HK-2 (cell line): ENCODE measurements at regions not wholly inside any gene's neighbourhood (a gene's known extent, or its start where the extent isn't known, plus 50 kb on each side); places are given as distances from the start of the nearest gene placed in this dataset.

ENCODE experiments used
- DNase-seq: peaks from one replicate; pipeline ENCODE4 v3.0.0-alpha.2; 2018; ENCODE audit not compliant: unreplicated experiment

DNA sequence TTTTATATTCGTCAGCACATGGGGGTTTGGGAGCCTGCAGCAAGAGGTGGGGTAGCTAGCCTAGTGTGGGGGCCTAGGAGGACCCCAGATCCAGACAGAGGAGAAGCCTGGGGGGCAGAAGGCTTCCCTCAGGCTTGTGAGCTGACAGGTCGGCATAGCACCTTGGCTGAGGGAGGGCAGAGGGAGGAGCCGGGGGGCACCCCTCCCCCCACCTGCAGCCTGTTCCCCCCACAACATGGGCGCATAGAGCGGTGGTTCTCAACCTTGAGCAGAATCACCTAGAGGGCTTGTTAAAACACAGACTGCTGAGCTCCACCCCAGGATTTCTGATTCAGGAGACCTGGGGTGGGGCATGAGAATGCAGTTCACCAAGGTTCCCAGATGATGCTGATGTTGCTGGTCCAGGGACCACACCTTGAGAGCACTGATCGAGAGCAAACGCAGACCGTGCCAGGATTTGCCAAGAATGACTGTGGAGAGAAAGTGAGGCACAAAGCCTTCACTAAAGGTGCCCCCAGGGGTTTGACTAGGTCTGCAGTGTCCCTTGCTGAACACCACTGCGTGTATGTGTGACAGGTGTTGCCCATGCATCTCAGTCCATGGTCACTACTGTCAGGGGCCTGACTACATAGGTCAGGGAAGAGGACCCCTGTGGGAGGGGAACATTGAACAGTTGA lies 163.3 kb downstream of the MACROH2A1 start:
- no peak for DNase-seq

DNA sequence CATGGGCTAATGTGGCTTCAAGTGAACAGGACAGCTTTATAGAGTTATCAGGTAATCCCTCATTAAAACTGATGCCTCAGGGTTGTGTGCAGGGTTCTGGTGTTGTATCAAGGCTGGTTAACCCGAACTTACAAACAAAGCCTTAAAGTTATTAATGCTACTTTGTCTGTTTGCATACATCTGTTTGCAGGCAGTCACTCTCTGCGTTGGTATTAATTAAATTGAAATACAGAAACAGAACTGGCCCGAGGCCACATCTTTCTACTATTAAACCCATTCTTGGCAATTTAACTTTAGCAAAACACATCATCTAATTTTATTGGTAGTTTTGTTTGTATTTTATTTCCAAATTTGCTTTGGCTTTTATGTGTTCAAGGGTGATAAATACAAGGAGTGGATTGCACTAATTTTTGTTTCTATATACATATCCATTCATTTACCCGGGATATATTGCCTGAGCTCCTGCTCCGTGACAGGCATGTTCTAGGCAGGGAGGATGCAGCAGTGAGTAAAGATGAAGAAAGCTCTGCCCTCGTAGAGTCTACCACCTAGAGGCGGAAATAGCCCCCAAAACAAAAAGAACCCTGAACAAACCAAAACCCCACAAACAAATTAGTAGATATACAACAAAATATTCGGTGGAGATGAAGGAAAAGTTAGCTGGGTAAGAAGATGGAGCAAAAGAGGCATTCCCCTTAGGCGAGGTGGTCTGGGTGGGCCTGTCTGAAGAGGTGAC lies 164.2 kb downstream of the MACROH2A1 start:
- DNase-seq, result no peak

DNA sequence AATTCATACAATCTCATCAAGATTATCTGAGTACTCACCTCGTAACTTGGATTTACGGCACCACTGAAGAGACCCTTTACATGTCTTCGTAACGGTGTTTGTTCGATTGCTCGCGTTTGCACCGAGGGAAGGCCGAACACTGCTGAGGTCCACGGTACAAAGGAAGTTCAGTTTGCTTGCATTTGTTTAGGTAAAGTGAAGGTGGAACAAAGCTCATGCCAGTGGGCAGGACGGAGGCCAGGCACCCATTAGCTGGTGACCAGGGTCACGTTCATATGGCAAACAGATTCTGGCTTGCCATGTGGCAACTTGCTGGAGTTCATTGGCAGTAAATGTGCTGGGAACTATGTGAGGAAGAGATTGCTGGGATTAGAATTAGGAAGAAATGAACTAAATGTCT lies 164.8 kb downstream of the MACROH2A1 start:
- DNase-seq, result no peak

DNA sequence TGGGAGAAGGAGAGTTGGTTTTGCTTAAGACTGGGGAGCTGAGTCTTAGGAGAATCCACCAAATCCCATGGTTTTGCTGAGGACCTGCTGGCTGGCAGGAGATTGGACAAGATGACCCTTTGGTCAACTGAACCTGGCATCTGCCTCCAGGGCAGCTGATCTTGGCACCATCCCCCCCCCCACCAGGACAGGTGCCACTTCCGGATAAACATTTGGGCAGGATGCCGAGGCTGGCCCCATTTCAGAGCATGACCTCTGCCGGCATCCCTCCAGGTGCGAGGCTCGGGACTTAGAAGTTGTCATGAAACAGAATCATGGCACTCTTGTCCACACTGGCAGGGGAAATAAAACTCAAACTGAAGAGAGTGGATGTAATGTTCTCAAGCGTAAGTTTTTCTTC lies 165.6 kb downstream of the MACROH2A1 start:
- DNase-seq, result no peak

DNA sequence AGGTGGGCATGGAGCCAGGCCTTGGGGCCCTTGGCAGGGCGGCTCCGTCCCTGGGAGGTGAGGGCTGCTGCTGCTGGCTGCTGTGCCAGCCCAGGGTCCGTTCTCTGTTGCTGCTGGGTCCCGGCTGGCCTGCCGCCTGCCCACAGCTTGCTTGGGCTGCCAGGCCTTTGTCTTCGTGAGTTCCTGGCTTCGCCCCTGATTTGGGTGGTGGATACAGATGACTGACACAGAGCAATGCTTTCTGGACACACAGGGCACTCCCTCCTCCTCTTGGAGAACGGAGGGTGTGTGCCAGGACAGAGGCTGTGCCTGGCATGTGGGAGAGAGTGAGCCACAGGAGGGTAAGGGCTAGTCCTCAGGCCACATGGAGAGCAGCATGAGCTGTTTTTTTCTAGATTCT lies 166.1 kb downstream of the MACROH2A1 start:
- no peak for DNase-seq

DNA sequence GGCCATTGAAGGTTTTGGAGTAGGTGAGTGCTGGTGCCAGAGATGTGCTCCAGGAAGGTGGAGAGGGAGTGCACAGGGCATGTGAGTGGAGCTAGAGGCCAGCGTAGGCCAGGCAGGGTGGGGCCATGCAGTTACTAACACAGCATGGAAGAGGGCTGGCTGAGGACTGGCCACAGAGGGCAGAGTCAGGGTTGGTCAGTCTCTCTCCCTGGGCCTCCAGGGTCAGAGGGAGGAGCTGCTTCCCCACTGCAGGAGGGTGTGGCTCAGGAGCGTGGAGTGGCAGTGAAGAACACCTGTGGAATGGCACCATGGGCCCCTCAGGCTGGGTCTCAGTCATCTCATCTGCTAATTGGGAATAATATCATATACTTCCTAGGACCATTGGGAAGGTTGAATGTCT lies 167.7 kb downstream of the MACROH2A1 start:
- no peak for DNase-seq

DNA sequence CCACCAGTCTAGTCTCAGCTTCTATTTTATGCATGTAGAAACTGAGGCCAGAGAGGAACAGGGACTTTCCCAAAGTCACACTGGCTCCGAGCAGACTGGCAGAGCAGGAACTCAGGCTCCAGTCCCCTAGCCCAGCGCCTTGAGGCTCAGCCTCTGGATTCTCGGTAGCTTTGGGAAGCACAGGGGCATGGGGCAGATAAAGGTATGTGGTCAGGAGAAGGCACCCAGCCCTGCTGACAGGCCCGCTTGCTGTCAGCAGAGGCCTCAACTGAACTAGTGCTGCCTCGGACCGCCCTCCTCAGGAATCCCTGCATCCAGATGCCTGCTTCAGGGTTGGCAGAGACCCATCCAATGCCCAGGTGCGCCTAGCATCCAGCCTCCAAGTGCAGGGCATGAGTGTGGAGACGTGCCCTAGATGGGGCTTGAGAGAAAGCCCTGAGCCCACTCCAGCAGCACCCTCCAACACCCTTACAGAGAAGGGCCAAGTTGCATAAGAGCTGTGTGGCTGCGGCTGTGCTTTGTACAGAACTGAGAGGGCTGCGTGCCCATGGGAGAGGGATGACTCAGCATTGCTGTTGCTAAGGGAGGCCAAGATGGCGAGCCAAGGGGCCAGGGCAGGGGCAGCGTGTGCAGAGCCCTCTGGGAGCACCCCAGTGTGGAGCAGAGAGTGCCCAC lies 168.6 kb downstream of the MACROH2A1 start:
- no peak for DNase-seq

DNA sequence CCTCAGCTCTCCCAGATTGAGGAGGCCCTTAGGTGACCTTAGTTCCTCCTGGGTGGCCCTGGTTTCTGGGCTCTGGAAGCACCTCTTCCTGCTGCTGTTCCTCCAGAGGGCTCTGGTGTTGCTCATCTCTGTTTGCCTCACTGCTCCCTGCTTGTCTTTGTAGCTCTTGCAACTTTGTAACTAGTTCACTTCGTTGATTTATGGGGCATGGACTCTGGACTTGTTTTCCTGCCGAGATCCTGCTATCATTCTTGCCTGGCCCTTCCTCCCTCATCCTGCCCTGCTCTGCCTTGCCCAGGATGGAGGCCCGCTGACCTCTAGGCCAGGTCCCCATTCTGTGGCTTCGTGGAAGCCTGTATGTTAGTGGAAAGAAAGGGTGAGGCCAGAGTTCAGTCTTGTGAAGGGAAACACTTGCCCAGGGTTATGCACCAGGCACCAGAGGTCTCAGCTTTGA lies 169.3 kb downstream of the MACROH2A1 start:
- no peak for DNase-seq

DNA sequence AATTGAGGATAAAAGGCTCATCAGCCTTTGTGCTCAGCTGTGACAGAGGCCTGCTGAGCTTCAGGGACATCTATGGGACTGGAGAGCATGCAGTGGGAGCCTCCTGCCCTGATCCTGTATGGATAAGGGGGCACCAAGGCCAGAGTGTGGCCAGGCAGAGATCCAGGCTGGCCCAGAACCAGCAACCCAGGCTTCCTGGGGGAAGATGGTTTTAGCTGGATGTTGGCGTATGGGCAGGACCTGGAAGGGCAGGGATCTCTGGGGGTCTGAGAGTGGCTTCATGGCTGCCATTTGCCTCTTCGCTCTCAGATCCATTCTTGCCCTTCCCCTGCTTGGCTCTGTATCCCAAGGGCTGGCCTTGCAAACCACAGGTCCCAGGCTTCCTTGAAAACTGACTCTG lies 169.9 kb downstream of the MACROH2A1 start:
- no peak for DNase-seq

DNA sequence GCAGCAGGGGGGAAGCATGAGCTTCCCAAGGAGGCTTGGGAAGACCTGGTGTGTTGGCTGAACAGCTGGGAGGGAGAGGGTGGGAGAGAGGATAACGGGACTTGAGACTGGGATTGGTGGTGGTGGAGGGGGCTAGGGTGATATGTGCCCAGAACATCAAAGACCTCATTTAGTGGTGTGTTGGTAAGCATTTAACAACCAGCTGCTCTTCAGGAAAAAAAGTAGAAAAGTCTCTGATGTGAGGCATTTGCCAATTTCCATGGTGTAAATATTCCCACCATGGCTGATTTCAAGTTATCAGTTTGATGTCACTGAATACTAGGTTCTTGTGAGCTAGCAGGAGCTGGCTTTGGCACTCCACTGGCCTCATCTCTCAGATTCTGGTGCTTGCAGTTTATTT lies 170.8 kb downstream of the MACROH2A1 start:
- DNase-seq, result no peak

DNA sequence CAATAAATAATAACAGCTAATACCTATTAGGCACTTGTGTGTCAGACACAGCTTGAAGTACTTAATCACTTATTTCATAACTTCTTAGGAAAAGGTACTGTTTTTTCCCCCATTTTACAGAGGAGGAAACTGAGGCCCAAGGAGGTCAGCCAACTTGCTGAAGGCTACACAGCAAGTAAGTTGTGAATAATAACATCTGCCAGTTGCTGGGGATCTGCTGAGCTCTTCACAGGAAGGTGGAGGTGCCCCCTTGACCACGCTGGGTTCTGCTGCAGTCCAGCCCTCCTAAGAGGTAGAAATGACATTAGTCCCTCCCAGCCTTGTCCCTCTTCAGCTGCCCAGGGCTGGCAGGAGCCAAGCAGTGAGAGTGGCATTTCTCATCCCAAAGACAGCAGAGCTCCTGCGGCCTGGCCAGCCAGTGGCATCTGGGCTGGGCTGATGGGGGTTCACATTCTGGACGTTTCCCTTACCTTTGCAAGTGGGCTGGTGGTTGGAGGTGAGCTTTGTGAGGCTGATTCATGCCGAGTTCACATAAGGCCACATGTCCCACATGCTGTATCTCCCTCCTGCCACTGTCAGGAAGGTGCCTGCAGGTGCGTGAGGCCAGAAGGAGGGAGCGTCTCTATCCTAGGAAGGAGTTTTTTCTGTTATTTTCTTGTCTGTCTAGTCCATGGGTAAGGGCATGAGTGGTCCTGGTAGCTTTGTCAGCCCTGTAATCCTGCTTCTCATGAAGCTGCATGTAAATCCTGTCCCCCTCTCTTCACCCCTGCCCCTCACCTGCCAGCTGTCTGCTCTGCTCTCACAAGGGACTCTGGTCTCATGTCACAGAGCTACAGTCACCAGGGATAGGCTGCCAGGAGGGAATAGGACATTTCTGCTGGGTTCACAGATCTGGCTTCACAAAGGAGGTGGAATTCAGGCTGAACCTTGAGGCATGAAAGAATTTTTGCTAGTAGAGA lies 171.7 kb downstream of the MACROH2A1 start:
- no peak for DNase-seq

DNA sequence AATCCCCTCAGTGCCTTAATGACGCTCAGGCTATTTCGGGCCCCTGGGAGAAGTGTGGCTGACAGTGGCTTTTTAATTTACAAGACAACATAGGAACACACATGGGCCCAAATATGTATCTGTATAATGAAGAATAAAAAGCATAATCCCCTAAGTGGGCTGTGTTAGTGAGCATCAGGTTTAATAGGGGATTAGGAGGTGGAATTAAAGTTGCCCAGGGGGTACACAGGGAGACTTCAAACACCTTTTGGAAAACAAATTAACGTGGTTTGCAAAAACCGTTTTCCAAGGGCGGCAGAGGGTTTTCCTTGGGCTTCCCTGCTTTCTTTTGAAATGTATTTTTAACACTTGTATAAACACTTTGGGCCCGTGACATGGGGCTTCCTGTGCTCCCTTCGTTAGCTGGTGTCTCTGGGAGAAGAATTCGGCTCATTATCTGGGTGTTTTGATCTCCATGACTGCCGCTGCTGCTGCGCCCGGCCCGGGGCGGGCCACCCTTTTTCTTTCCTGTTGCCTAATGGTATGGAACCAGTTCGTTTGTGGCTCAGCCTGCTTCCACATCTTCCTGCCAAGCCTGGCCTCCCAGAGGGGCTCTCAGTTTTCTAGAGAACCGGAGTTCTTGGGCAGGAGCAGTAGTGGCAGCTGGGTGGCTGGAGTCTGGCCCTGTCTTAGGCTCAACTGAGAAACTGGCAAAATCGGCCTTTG lies 173.0 kb downstream of the MACROH2A1 start:
- no peak for DNase-seq

DNA sequence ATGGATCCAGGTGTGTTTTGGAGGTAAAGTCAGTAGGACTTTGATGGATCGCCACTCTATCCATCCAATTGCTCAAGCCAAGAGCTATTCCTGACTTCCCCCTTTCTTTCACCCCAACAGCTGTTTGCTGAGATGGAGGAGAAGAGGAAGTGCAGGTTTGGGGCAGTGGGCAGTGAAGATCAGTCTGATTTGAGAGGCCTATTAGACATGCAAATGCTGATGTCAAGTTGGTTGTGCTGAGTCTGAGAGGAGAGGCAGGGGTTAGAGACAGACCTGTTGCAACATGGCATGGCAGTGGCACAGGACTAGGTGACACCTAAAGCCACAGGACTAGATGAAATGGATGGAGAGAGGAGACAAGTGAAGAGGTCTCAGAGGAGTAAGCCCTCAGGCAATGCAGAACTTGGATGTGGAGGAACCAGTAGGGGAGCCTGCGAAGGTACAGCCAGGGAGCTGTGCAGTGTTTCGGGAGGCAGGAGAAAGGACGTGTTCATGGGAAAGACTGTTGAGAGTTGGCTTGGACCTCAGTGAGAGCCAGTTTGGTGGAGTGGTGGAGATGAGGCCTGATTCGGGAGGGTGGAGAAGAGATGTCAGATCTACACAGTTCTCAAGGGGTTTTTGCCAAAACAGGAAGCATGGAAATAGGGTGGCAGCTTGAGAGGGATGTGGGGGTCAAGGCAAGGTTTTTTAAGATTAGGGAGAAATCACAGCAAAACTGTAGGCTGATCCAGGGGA lies 175.0 kb downstream of the MACROH2A1 start:
- no peak for DNase-seq

DNA sequence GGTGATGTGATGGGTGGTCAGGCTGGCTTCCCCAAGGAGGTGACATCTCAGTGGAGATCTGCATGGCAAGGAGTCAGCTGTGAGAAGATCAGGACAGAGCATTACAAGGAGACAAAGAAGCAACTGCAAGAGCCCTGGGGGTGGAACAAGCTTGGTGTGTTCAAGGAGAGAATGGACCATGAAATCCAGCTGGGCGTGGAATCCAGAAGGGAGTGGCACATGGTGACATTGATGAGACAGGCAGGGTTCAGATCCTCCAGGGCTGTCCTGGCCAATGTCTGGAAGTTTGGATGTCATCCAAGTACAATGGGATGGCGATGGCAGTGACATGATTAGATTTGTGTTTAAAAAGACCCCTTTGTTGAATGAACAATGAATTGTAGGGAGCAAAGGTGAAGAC lies 175.6 kb downstream of the MACROH2A1 start:
- DNase-seq, result no peak

DNA sequence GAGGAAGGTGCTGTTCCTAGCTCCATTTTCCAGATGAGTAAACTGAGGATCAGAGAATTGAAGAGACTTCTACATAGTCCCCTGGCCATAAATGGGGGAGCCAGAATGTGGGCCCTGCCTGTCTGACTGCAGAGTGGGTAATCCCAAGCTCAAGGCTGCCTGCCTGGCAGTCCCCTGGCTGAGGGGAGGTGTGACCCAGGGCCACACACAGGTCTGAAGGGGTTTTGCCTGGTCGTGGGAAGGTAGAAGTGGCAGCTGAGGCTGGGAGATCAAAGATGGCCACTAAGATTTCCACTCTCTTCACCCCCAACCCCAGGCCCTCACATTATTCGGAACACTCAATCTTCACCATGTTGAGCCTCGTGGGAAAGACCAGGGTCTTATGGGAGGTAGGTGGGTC lies 176.3 kb downstream of the MACROH2A1 start:
- no peak for DNase-seq

DNA sequence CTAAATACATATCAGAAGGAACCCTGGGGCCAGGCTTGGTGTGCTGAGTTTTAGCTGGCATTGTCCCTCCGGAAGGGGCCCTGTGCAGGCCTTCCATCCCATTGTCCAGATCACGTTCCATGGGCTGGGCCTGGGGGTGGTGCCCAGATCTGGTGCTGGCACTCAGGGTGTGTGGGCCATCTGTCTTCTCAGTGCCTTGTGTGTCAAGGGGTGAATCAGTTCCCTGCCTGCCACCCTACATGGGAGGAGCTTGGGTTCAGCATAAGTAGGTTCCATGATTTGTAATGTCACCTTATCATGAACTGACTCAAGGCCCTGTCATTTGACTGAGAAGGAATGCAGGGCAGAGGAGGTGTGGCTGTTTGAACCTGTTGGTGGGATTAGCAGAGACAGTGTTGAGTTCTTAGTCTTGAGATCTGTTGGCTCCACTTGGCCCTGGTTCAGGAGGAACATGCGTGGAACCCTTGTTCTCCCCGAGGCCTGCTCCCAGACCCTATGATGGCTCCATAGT lies 176.8 kb downstream of the MACROH2A1 start:
- no peak for DNase-seq

DNA sequence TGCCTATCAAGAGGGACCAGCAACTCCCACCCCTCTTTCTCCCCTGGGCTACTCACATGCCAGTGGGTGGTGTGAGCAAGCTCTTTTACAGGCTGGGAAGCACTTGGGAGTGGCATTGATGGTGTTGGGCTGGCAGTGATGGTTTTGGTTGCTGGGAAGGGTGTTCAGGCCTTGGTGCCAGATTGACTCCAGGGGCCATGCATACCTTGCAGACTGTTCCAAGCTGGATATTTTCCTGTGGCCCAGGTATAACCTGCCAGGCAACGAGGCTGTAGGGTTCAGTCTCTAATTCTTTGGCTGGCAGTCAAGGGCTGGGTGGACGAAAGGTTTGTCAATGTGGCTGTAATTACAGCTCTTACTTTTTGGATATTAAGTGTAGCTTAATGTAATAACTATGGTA lies 177.3 kb downstream of the MACROH2A1 start:
- no peak for DNase-seq

DNA sequence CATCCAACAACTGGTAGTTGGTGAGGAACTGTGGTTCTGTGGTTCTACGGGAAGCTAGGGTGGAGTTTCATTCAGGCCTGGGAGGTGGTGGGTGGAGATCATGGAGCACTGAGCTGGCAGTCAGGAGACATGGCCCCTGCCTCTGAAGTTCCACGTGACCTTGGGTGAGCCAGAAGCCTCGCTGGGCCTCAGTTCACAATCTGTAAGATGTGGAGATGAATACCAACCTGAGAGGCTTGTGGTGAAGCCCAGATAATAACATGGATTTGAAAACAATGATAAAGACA lies 177.9 kb downstream of the MACROH2A1 start:
- no peak for DNase-seq

DNA sequence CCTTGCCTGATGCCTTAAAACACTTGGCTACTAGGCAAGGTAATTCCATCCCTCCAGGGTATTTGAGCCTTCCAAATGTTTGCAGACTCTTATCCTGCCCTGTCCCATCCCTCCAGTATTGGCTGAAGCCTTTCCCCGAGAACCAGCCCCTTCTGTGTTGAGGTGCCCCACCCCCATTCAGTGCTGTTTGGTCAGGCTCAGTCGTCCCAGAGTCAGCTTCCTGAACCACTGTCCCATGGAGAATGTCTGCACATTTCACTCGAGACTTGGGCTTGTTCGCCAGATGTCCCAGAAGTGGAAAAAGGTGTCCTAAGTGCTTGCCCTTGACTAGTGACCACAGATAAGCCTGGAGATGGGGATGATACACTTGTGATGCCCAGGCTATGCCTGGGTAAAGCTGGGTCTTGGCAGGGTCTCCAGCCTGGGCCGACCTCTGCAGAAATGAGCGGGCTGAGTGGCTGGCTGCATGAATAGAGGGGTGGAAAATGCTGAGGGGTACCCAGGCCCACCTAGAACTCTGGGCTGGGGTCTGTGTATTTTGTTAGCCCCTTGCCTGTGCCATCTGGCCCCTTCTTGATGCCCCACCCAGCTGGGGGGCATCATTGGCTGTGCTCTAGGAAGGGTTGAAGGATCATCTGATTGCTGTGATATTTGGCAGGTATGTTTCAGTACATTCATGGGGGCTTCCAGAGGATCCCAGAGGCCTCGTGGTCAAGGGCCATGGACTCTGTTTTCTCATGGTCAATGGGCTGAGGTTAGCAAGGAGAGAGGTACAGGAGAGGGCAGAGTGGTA lies 178.4 kb downstream of the MACROH2A1 start:
- DNase-seq, result no peak

DNA sequence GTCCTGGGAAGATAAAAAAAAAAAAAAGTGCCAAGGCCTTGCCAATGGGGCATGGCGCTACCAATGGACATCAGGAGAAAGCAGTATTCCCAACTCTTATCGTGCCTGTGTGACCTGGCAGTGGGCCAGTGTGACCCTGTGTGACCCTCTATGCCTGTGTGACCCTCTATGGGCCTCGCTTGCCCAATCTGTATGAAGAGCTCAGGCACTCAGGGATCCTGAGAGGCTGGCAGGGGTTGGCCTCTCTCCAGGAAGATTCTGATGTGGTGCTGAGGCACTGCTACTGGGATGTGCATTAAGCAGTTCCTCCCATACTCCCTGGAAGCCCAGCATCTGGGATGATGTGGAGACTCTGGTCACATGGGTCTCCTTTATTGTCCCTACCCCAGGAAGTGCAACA lies 179.2 kb downstream of the MACROH2A1 start:
- no peak for DNase-seq
